ENCODE measurements at regions not wholly inside any gene's neighbourhood (a gene's known extent, or its start where the extent isn't known, plus 50 kb on each side); places are given as distances from the start of the nearest gene placed in this dataset.
"Not testable (repeated sequence)": the region's sequence is repeated elsewhere in the genome, so short reads cannot be mapped to it uniquely, and the experiment has no call there.

DNA sequence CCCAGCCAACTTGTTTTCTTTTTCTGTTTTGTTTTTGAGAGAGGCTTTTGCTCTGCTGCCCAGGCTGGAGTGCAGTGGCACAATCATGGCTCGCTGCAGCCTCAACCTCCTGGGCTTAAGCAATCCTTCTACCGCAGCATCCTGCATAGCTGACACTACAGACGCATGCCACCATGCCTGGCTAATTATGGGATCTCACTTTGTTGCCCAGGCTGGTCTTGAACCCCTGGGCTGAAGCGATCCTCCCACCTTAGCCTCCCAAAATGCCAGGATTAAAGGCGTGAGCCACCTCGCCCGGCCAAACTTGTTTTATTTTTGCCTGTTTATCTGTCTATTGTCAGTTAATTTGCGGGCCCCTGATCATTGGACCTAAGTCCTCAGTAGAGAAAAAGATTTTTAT lies 61.6 kb upstream of the MSH6 start:
- no peaks in the 10 kb centered on the region for H3K9me3 ChIP-seq
- H3K36me3 ChIP-seq, result no peaks in the 10 kb centered on the region
- H3K27me3 ChIP-seq, result no peaks in the 10 kb centered on the region
- no peaks in the 10 kb centered on the region for H3K4me1 ChIP-seq
- ATAC-seq, result no peak
- TF ChIP-seq POLR2A (IDR thresholded peaks at IDR 0.05), result no peak
- TF ChIP-seq, protein P1, sequence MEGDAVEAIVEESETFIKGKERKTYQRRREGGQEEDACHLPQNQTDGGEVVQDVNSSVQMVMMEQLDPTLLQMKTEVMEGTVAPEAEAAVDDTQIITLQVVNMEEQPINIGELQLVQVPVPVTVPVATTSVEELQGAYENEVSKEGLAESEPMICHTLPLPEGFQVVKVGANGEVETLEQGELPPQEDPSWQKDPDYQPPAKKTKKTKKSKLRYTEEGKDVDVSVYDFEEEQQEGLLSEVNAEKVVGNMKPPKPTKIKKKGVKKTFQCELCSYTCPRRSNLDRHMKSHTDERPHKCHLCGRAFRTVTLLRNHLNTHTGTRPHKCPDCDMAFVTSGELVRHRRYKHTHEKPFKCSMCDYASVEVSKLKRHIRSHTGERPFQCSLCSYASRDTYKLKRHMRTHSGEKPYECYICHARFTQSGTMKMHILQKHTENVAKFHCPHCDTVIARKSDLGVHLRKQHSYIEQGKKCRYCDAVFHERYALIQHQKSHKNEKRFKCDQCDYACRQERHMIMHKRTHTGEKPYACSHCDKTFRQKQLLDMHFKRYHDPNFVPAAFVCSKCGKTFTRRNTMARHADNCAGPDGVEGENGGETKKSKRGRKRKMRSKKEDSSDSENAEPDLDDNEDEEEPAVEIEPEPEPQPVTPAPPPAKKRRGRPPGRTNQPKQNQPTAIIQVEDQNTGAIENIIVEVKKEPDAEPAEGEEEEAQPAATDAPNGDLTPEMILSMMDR (IDR thresholded peaks at IDR 0.05), result no peak
- H3K27ac ChIP-seq, result no peak overlapping the region
- 73% methylated on average over 4 of the region's 8 CpGs for WGBS (ENCODE audit: insufficient coverage, low coverage, low lambda C conversion rate, missing lambda C conversion rate)
- intact Hi-C loops (cut with DNase I), result no loop called here
- DNase-seq, result no peak
- no peak overlapping the region for H3K4me3 ChIP-seq

DNA sequence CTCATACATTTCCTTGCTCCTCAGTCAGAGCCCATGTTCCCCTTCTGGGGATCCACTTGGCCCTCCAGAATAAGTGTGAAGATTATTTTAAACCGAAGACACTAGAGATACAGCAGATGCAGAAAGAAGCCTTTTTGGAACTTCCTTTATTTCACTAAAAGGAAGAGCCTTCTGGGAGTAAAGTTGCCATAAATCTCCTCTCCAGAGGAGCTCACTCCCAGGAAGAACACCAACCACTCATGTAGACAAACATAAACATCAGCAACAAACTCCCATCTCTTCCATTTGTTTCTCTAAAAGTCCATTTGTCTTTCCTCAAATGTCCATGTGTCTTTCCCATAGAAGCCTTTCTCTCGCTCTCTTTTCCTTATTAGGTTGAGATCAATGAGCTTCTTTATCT lies 62.4 kb upstream of the MSH6 start:
- intact Hi-C loops (cut with DNase I), result no loop called here
- no peak for TF ChIP-seq POLR2A (IDR thresholded peaks at IDR 0.05)
- TF ChIP-seq, protein P1 (IDR thresholded peaks at IDR 0.05), result no peak
- Histone ChIP-seq H3K9me3 (no peaks in the 10 kb centered on the region), H3K36me3 (no peaks in the 10 kb centered on the region), H3K4me3 (no peak overlapping the region), H3K4me1 (no peaks in the 10 kb centered on the region), H3K27ac (no peak overlapping the region), H3K27me3 (no peaks in the 10 kb centered on the region)
- ATAC-seq (no peak), DNase-seq (no peak)
- 0% methylated on average over 2 of the region's 2 CpGs for WGBS (ENCODE audit: insufficient coverage, low coverage, low lambda C conversion rate, missing lambda C conversion rate)

- TF ChIP-seq, protein P1 (IDR thresholded peaks at IDR 0.05), result no peak
- no peak for TF ChIP-seq POLR2A (IDR thresholded peaks at IDR 0.05)
- H3K4me1 ChIP-seq, result no peaks in the 10 kb centered on the region
- ATAC-seq (no peak), DNase-seq (no peak)
- no peaks in the 10 kb centered on the region for H3K27me3 ChIP-seq
- no peaks in the 10 kb centered on the region for H3K36me3 ChIP-seq
- intact Hi-C loops (cut with DNase I), result no loop called here
- WGBS (ENCODE audit: insufficient coverage, low coverage, low lambda C conversion rate, missing lambda C conversion rate), result no CpG with 5 or more reads among the region's 3 CpGs
- H3K4me3 ChIP-seq, result no peak overlapping the region
- no peak overlapping the region for H3K27ac ChIP-seq
- H3K9me3 ChIP-seq, result no peaks in the 10 kb centered on the region
Observed at GRCh38 chr2:47720036-47720435, 62.9 kb upstream of the MSH6 start.

- DNase-seq, result no peak
- intact Hi-C loops (cut with DNase I), result no loop called here
- H3K9me3 ChIP-seq, result no peaks in the 10 kb centered on the region
- no peaks in the 10 kb centered on the region for H3K36me3 ChIP-seq
- WGBS (ENCODE audit: insufficient coverage, low coverage, low lambda C conversion rate, missing lambda C conversion rate), result 77% methylated on average over 4 of the region's 4 CpGs
- H3K4me3 ChIP-seq, result no peak overlapping the region
- ATAC-seq, result no peak
- no peaks in the 10 kb centered on the region for H3K27me3 ChIP-seq
- TF ChIP-seq POLR2A (IDR thresholded peaks at IDR 0.05), result no peak
- TF ChIP-seq, protein P1 (IDR thresholded peaks at IDR 0.05), result no peak
- no peak overlapping the region for H3K27ac ChIP-seq
- H3K4me1 ChIP-seq, result no peaks in the 10 kb centered on the region
Observed at GRCh38 chr2:47719099-47719498, 63.8 kb upstream of the MSH6 start.

DNA sequence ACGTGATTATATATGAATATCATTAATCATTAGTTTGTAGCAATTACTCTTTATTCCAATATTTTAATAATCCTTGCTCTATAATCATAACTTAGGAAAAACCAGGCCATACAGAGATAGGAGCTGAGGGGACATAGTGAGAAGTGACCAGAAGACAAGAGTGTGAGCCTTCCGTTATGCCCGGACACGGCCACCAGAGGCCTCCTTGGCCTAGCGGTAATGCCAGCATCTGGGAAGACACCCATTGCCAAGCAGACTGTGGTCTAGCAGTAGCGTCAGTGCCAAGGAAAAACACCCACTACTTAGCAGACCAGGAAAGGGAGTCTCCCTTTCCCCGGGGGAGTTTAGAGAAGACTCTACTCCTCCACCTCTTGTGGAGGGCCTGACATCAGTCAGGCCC lies 66.6 kb upstream of the MSH6 start:
- H3K9me3 ChIP-seq; H3K27me3 ChIP-seq; ATAC-seq; H3K27ac ChIP-seq; H3K4me1 ChIP-seq; intact Hi-C loops (cut with DNase I); DNase-seq; H3K36me3 ChIP-seq; H3K4me3 ChIP-seq: not testable (repeated sequence)
- 63% methylated on average over 5 of the region's 7 CpGs for WGBS (ENCODE audit: insufficient coverage, low coverage, low lambda C conversion rate, missing lambda C conversion rate)

Measured in right lobe of liver (tissue), 6 donors.